KMS-11 (cell line): ENCODE measurements at regions not wholly inside any gene's neighbourhood (a gene's known extent, or its start where the extent isn't known, plus 50 kb on each side); places are given as distances from the start of the nearest gene placed in this dataset.

ENCODE experiments used
- H2AFZ ChIP-seq: fragments of 200-600 bp; sonication (generic); 2 replicates; pipeline ENCODE4 v1.6.1; 2016; ENCODE audit warnings: antibody characterized with exemption, mixed run types, low read depth
- H3K27ac ChIP-seq: fragments of 200-600 bp; sonication (generic); 2 replicates; pipeline ENCODE4 v1.6.1; 2016; ENCODE audit warnings: mild to moderate bottlenecking, mixed run types
- H3K27me3 ChIP-seq: fragments of 200-600 bp; sonication (generic); 2 replicates; pipeline ENCODE4 v1.6.1; 2017; ENCODE audit warnings: mild to moderate bottlenecking, low read depth, mixed run types, moderate library complexity; ENCODE audit not compliant: insufficient read depth
- H3K36me3 ChIP-seq: fragments of 200-600 bp; sonication (generic); 2 replicates; pipeline ENCODE4 v1.6.1; 2017; ENCODE audit warnings: mild to moderate bottlenecking, mixed run types; ENCODE audit not compliant: insufficient read depth
- H3K4me1 ChIP-seq: fragments of 200-600 bp; sonication (generic); 2 replicates; pipeline ENCODE4 v1.6.1; 2016; ENCODE audit warnings: mild to moderate bottlenecking, low read depth, mixed run types; ENCODE audit not compliant: poor library complexity, severe bottlenecking
- H3K4me2 ChIP-seq: fragments of 200-600 bp; sonication (generic); 2 replicates; pipeline ENCODE4 v1.7.0; 2016; ENCODE audit warnings: mild to moderate bottlenecking, mixed run types
- H3K4me3 ChIP-seq: fragments of 200-600 bp; sonication (generic); IDR thresholded peaks from 2 replicates; pipeline ENCODE4 v1.6.1; 2017; ENCODE audit warnings: low read depth, low read length, mixed read lengths; ENCODE audit not compliant: insufficient read depth
- H3K79me2 ChIP-seq: fragments of 200-600 bp; sonication (generic); 2 replicates; pipeline ENCODE4 v1.6.1; 2016; ENCODE audit warnings: low read depth, mixed run types; ENCODE audit not compliant: insufficient read depth
- H3K9ac ChIP-seq: fragments of 200-600 bp; sonication (generic); 2 replicates; pipeline ENCODE4 v1.6.1; 2016; ENCODE audit warnings: mild to moderate bottlenecking, mixed run types
- H4K20me1 ChIP-seq: fragments of 200-600 bp; sonication (generic); 2 replicates; pipeline ENCODE4 v1.6.1; 2016; ENCODE audit warnings: mild to moderate bottlenecking, mixed run types; ENCODE audit not compliant: insufficient read depth
- CTCF ChIP-seq: fragments of 200-600 bp; sonication (generic); conservative IDR thresholded peaks from 2 replicates; pipeline ENCODE4 v1.6.1; 2017; ENCODE audit warnings: low read depth, mild to moderate bottlenecking, antibody characterized with exemption, low read length, moderate library complexity, mixed read lengths

GRCh38 chr5:144583541-144584449 lies 413.1 kb downstream of the KCTD16 start:
- Histone ChIP-seq H2AFZ (no peak overlapping the region), H3K79me2 (no peaks in the 10 kb centered on the region), H3K4me1 (no peaks in the 10 kb centered on the region), H3K27me3 (no peaks in the 10 kb centered on the region), H3K36me3 (no peaks in the 10 kb centered on the region), H3K4me2 (no peak overlapping the region), H3K9ac (no peak overlapping the region), H3K4me3 (no peak overlapping the region), H4K20me1 (no peaks in the 10 kb centered on the region), H3K27ac (no peak overlapping the region)
- TF ChIP-seq CTCF: no peak

DNA sequence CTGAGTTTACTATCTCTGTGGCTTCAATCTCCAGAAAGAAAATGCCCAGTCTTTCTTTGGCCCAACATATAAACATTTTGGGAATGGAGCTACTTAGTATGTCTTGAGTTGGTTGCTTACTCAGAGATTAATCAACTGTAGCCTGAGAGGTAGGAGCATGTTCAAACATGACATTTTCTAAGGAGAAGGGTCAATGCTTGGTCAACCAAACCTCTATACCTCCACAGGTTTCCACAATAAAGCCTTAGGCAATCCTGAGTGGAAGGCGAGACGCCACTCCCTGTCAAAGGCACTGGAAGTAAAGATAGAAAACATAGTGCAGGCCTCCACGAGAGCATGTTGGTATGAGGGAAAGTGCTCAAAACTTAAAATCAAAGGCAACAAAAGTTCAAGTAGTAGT lies 411.4 kb downstream of the KCTD16 start:
- H3K27me3 ChIP-seq: no peaks in the 10 kb centered on the region
- H3K9ac ChIP-seq: no peak overlapping the region
- H3K4me3 ChIP-seq: no peak overlapping the region
- no peak overlapping the region for H3K4me2 ChIP-seq
- H3K36me3 ChIP-seq: no peaks in the 10 kb centered on the region
- no peak for TF ChIP-seq CTCF
- no peaks in the 10 kb centered on the region for H3K4me1 ChIP-seq
- H4K20me1 ChIP-seq: no peaks in the 10 kb centered on the region
- H3K27ac ChIP-seq: no peak overlapping the region
- no peak overlapping the region for H2AFZ ChIP-seq
- no peaks in the 10 kb centered on the region for H3K79me2 ChIP-seq

DNA sequence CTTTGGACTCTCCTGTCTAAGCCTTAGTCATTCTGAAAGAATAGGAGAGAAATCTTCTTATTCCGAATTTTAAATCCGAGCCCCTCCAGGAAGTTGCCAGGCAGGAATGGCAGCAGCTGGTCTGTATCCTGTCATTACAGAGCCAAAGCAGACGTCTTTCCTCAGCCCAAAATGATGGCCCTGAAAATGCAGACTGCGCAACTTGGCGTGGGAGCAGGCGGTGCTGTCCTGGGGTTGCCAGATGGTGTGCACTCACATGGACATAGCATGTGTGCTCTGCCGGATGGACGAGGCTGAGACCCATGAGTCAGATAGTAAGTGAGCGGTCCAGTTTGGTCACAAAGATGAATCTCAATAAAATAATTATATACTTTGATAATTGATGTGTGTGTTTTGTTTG lies 410.4 kb downstream of the KCTD16 start:
- Histone ChIP-seq H3K4me2 (no peak overlapping the region), H2AFZ (no peak overlapping the region), H3K27me3 (no peaks in the 10 kb centered on the region), H3K4me1 (peaks cover 3% of the 10 kb centered on the region), H3K9ac (no peak overlapping the region), H3K79me2 (no peaks in the 10 kb centered on the region), H3K4me3 (no peak overlapping the region), H4K20me1 (no peaks in the 10 kb centered on the region), H3K36me3 (no peaks in the 10 kb centered on the region), H3K27ac (no peak overlapping the region)
- no peak for TF ChIP-seq CTCF

DNA sequence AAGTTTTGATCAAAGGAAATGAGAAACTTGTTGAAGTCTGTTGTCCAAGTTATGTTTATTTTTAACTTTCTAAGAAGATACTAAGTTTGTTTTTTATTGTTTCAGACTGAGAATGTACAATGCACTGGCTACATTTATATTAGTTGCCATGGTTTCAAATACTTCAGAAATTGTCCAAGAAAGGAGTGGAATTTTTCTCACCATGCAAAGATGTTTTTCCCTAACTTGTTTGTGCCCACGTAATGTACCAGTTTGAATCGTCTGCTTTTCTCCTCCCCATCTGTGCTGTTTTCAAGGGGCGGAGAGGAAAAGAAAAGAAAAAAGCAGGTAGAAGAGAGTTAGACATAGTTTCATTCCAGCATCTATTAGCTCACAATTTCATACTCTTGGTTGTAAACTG lies 407.0 kb downstream of the KCTD16 start:
- Histone ChIP-seq H3K27ac (no peak overlapping the region), H3K36me3 (no peaks in the 10 kb centered on the region), H3K9ac (no peak overlapping the region), H3K4me1 (peaks cover 13% of the 10 kb centered on the region), H2AFZ (no peak overlapping the region), H3K4me3 (no peak overlapping the region), H3K27me3 (no peaks in the 10 kb centered on the region), H4K20me1 (no peaks in the 10 kb centered on the region), H3K79me2 (no peaks in the 10 kb centered on the region), H3K4me2 (no peak overlapping the region)
- no peak for TF ChIP-seq CTCF
